ENCODE measurements at regions not wholly inside any gene's neighbourhood (a gene's known extent, or its start where the extent isn't known, plus 50 kb on each side); places are given as distances from the start of the nearest gene placed in this dataset.
A peak's percentile ranks its signal among the peaks of the same experiment; 100 is the strongest.
"Not testable (repeated sequence)": the region's sequence is repeated elsewhere in the genome, so short reads cannot be mapped to it uniquely, and the experiment has no call there.

DNA sequence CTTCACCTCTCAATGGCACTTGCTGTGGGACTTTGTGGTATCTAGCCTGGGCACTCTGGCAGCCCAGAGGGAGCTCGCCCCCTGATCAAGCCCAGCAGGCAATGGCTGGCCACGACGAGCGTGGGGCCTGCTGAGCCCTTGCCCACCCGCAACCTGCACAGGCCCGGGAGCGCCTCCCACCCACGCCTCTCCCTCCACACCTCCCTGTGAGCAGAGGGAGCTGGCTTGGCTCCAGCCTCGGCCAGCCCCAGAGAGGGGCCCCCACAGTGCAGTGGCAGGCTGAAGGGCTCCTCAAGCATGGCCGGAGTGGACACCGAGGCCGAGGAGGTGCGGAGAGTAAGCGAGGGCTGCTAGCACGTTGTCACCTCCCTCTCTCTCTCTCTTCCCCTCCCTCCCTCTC, 595.8 kb downstream of the TRIML1 start:
- intact Hi-C loops (cut with DNase I): no loop called here
- no peak overlapping the region for H3K4me3 ChIP-seq
- no peaks in the 10 kb centered on the region for H3K36me3 ChIP-seq
- no peak overlapping the region for H3K27ac ChIP-seq
- TF ChIP-seq CTCF (IDR thresholded peaks at IDR 0.05): no peak
- H3K9me3 ChIP-seq: no peaks in the 10 kb centered on the region
- DNase-seq (ENCODE audit: extremely low spot score in 2 of 2): no peak
- no peaks in the 10 kb centered on the region for H3K27me3 ChIP-seq
- no peaks in the 10 kb centered on the region for H3K4me1 ChIP-seq

DNA sequence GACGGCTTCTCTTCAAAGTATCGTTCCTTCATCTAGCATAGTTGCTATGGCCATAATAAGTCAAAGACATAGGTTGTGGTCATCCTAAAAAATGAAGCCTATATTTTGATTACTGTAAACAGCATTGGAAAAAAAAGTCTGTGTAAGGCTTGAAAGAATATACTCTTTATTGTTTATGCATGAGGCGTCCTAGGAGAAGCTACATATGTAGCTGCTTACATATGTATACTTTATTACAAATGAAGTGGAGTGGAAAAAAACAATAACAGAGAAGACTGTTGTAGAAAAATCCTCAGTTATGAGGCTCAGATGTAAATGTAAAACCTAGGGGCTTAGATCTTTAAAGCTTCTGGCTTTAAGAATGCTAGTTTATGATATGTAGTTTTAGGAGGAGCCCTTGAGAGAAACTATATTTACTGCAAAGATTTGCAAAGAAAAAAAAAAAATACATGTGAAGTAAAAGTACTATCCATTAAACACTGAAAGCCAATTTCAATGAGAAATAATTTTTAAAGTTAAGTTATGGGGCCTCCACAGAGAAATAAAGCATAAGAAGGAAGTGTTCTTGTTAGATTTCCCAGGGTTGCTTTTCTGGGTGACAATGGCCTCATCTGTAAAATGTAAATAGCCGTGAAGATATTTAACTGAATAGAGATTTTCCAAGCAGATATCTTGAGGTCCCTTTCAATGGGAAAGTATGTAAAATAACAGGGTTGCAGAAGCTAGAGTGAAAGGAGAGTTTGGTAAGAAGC, 598.2 kb downstream of the TRIML1 start:
- no peak for TF ChIP-seq CTCF (IDR thresholded peaks at IDR 0.05)
- no peak for TF ChIP-seq POLR2AphosphoS5 (IDR thresholded peaks at IDR 0.05; ENCODE audit: insufficient read depth in 1 of 2, low read depth in 1 of 2)
- no peak for TF ChIP-seq POLR2A (IDR thresholded peaks at IDR 0.05)
- no peaks in the 10 kb centered on the region for H3K9me3 ChIP-seq
- no peak for DNase-seq (ENCODE audit: extremely low spot score in 2 of 2)
- no peak overlapping the region for H3K4me3 ChIP-seq
- H3K4me1 ChIP-seq: no peaks in the 10 kb centered on the region
- intact Hi-C loops (cut with DNase I): no loop called here
- no peaks in the 10 kb centered on the region for H3K36me3 ChIP-seq
- H3K27ac ChIP-seq: no peak overlapping the region
- no peaks in the 10 kb centered on the region for H3K27me3 ChIP-seq

DNA sequence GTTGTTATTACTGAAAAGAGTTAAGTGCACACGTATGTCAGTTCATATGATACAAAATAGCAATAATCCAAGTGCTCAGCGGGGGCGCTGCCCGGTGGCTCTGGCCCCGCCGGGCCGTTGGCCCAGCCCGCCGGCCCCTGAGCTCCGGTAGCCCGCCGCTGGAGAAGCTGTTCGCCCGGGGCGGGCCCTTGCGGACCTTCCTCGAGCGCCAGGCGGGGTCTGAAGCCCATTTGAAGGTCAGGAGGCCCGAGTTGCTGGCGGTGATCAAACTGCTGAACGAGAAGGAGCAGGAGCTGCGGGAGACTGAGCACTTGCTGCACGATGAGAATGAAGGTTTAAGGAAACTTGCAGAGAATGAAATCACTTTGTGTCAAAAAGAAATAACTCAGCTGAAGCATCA, 599.0 kb downstream of the TRIML1 start:
- DNase-seq (ENCODE audit: extremely low spot score in 2 of 2); H3K27me3 ChIP-seq; H3K4me1 ChIP-seq; intact Hi-C loops (cut with DNase I); H3K27ac ChIP-seq; H3K36me3 ChIP-seq; H3K9me3 ChIP-seq: not testable (repeated sequence)
- H3K4me3 ChIP-seq: peak overlapping the region; percentile 1 to 18

DNA sequence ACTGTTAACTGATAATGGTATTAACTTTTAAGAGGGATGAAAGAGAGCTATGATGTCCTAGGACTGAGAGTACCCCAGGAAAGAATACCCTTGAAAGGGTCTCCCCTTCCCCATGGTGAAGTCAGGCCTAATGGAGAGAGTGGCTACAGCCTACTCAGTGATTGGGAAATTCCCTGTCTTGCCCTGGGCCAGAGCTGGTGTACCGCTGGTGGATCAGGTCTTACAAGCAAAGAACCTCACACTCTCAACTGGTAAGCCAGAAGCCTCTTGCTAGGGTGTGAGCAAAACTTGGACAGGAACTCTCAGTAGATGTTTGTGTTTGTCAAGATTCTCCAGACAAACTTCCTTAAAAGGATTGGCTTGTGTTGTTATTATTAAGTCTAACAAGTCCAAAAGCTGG, 600.9 kb downstream of the TRIML1 start:
- intact Hi-C loops (cut with DNase I); DNase-seq (ENCODE audit: extremely low spot score in 2 of 2); H3K36me3 ChIP-seq; H3K9me3 ChIP-seq; H3K4me3 ChIP-seq; H3K27ac ChIP-seq; H3K4me1 ChIP-seq; H3K27me3 ChIP-seq: not testable (repeated sequence)

DNA sequence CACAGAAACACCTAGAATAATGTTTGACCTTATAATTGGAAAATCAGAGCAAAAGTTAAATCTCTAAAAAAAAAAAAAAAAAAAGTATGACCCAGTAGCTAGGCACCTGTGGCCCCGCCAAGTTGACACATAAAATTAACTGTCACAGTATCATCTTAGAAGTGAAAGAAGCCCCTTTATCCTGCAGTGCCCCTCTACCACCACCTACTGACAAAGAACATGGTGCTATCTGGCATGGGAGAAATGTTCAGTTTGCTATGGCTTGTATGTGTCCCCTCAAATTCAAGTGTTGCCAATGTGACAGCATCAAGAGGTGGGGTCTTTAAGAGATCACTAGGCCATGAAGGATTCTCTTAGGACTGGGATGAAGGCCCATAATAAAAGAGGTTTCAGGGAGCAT, 601.5 kb downstream of the TRIML1 start:
- DNase-seq (ENCODE audit: extremely low spot score in 2 of 2); intact Hi-C loops (cut with DNase I); H3K4me3 ChIP-seq; H3K27me3 ChIP-seq; H3K9me3 ChIP-seq; H3K4me1 ChIP-seq; H3K27ac ChIP-seq; H3K36me3 ChIP-seq: not testable (repeated sequence)

- no peaks in the 10 kb centered on the region for H3K36me3 ChIP-seq
- H3K4me1 ChIP-seq: no peaks in the 10 kb centered on the region
- H3K9me3 ChIP-seq: no peaks in the 10 kb centered on the region
- intact Hi-C loops (cut with DNase I): no loop called here
- no peak overlapping the region for H3K4me3 ChIP-seq
- DNase-seq (ENCODE audit: extremely low spot score in 2 of 2): no peak
- no peaks in the 10 kb centered on the region for H3K27me3 ChIP-seq
- H3K27ac ChIP-seq: no peak overlapping the region
- TF ChIP-seq POLR2A (IDR thresholded peaks at IDR 0.05): no peak
- TF ChIP-seq CTCF (IDR thresholded peaks at IDR 0.05): no peak
- TF ChIP-seq POLR2AphosphoS5 (IDR thresholded peaks at IDR 0.05; ENCODE audit: insufficient read depth in 1 of 2, low read depth in 1 of 2): no peak
Measured at GRCh38 chr4:188754372-188755002, 615.2 kb downstream of the TRIML1 start.
